ENCODE measurements at regions not wholly inside any gene's neighbourhood (a gene's known extent, or its start where the extent isn't known, plus 50 kb on each side); places are given as distances from the start of the nearest gene placed in this dataset.
"Not testable (repeated sequence)": the region's sequence is repeated elsewhere in the genome, so short reads cannot be mapped to it uniquely, and the experiment has no call there.

- H3K27ac ChIP-seq; H3K4me1 ChIP-seq; H3K9me3 ChIP-seq; H3K27me3 ChIP-seq; DNase-seq (ENCODE audit: low spot score in 2 of 2); intact Hi-C loops (cut with DNase I; ENCODE audit: low total_unique reads); H3K36me3 ChIP-seq; H3K4me3 ChIP-seq: not testable (repeated sequence)
Observed at GRCh38 chr9:97248252-97248651, 59.2 kb upstream of the CCDC180 start.

- no peaks in the 10 kb centered on the region for H3K36me3 ChIP-seq
- H3K4me3 ChIP-seq: no peak overlapping the region
- no peaks in the 10 kb centered on the region for H3K9me3 ChIP-seq
- TF ChIP-seq CTCF (IDR thresholded peaks at IDR 0.05) (no peak), POLR2AphosphoS5 (IDR thresholded peaks at IDR 0.05) (no peak), POLR2A (IDR thresholded peaks at IDR 0.05) (no peak)
- H3K27ac ChIP-seq: no peak overlapping the region
- intact Hi-C loops (cut with DNase I; ENCODE audit: low total_unique reads): no loop called here
- DNase-seq (ENCODE audit: low spot score in 2 of 2): no peak
- no peaks in the 10 kb centered on the region for H3K27me3 ChIP-seq
- peaks cover 0 to 6% of the 10 kb centered on the region in 2 donors for H3K4me1 ChIP-seq
Observed at GRCh38 chr9:97243606-97244005, 63.9 kb upstream of the CCDC180 start.

- DNase-seq (ENCODE audit: low spot score in 2 of 2); H3K4me3 ChIP-seq; H3K4me1 ChIP-seq; H3K9me3 ChIP-seq; H3K27ac ChIP-seq; H3K36me3 ChIP-seq; intact Hi-C loops (cut with DNase I; ENCODE audit: low total_unique reads); H3K27me3 ChIP-seq: not testable (repeated sequence)
Observed at GRCh38 chr9:97241430-97241829, 66.0 kb upstream of the CCDC180 start.

GRCh38 chr9:97237951-97238889 lies 69.2 kb upstream of the CCDC180 start:
- Histone ChIP-seq H3K36me3 (no peaks in the 10 kb centered on the region), H3K4me3 (peak overlapping the region; percentile 63 to 75 (median 74)), H3K27me3 (no peaks in the 10 kb centered on the region), H3K9me3 (no peaks in the 10 kb centered on the region), H3K27ac (peak overlapping the region; percentile 74 to 75), H3K4me1 (peaks cover 0 to 6% of the 10 kb centered on the region in 2 donors)
- intact Hi-C loops (cut with DNase I; ENCODE audit: low total_unique reads): no loop called here
- TF ChIP-seq POLR2AphosphoS5 (IDR thresholded peaks at IDR 0.05): peak in 2 of 3 donors; percentile 11 to 25
- TF ChIP-seq CTCF (IDR thresholded peaks at IDR 0.05): no peak
- DNase-seq (ENCODE audit: low spot score in 2 of 2): peak; percentile 53 to 73

- Histone ChIP-seq H3K27me3 (no peaks in the 10 kb centered on the region), H3K4me1 (peaks cover 0 to 6% of the 10 kb centered on the region in 2 donors), H3K9me3 (no peaks in the 10 kb centered on the region), H3K27ac (no peak overlapping the region), H3K36me3 (no peaks in the 10 kb centered on the region), H3K4me3 (peak overlapping the region; percentile 63 to 75 (median 74))
- intact Hi-C loops (cut with DNase I; ENCODE audit: low total_unique reads): no loop called here
- TF ChIP-seq CTCF (IDR thresholded peaks at IDR 0.05) (no peak), POLR2A (IDR thresholded peaks at IDR 0.05) (no peak), POLR2AphosphoS5 (IDR thresholded peaks at IDR 0.05) (no peak)
- no peak for DNase-seq (ENCODE audit: low spot score in 2 of 2)
Observed at GRCh38 chr9:97237311-97237786, 70.1 kb upstream of the CCDC180 start.

- H3K4me1 ChIP-seq; H3K36me3 ChIP-seq; H3K9me3 ChIP-seq; H3K4me3 ChIP-seq; DNase-seq (ENCODE audit: low spot score in 2 of 2); intact Hi-C loops (cut with DNase I; ENCODE audit: low total_unique reads); H3K27ac ChIP-seq; H3K27me3 ChIP-seq: not testable (repeated sequence)
Observed at GRCh38 chr9:97233009-97233400, 74.5 kb upstream of the CCDC180 start.

GRCh38 chr9:97232060-97233008 lies 75.1 kb upstream of the CCDC180 start:
- H3K9me3 ChIP-seq; H3K27ac ChIP-seq; H3K4me3 ChIP-seq; intact Hi-C loops (cut with DNase I; ENCODE audit: low total_unique reads); DNase-seq (ENCODE audit: low spot score in 2 of 2); H3K27me3 ChIP-seq; H3K36me3 ChIP-seq; H3K4me1 ChIP-seq: not testable (repeated sequence)

- intact Hi-C loops (cut with DNase I; ENCODE audit: low total_unique reads); DNase-seq (ENCODE audit: low spot score in 2 of 2); H3K4me1 ChIP-seq; H3K27ac ChIP-seq; H3K9me3 ChIP-seq; H3K36me3 ChIP-seq: not testable (repeated sequence)
- Histone ChIP-seq H3K27me3 (peaks cover 11 to 33% of the 10 kb centered on the region in 2 donors), H3K4me3 (peak overlapping the region in 1 of 3 donors; percentile 55)
Observed at GRCh38 chr9:97222393-97222792, 85.1 kb upstream of the CCDC180 start.
